ENCODE measurements at regions not wholly inside any gene's neighbourhood (a gene's known extent, or its start where the extent isn't known, plus 50 kb on each side); places are given as distances from the start of the nearest gene placed in this dataset.

- no peak for TF ChIP-seq RCOR1 (conservative IDR thresholded peaks at IDR 0.05; ENCODE audit: low read depth, low read length)
- TF ChIP-seq, protein P1, sequence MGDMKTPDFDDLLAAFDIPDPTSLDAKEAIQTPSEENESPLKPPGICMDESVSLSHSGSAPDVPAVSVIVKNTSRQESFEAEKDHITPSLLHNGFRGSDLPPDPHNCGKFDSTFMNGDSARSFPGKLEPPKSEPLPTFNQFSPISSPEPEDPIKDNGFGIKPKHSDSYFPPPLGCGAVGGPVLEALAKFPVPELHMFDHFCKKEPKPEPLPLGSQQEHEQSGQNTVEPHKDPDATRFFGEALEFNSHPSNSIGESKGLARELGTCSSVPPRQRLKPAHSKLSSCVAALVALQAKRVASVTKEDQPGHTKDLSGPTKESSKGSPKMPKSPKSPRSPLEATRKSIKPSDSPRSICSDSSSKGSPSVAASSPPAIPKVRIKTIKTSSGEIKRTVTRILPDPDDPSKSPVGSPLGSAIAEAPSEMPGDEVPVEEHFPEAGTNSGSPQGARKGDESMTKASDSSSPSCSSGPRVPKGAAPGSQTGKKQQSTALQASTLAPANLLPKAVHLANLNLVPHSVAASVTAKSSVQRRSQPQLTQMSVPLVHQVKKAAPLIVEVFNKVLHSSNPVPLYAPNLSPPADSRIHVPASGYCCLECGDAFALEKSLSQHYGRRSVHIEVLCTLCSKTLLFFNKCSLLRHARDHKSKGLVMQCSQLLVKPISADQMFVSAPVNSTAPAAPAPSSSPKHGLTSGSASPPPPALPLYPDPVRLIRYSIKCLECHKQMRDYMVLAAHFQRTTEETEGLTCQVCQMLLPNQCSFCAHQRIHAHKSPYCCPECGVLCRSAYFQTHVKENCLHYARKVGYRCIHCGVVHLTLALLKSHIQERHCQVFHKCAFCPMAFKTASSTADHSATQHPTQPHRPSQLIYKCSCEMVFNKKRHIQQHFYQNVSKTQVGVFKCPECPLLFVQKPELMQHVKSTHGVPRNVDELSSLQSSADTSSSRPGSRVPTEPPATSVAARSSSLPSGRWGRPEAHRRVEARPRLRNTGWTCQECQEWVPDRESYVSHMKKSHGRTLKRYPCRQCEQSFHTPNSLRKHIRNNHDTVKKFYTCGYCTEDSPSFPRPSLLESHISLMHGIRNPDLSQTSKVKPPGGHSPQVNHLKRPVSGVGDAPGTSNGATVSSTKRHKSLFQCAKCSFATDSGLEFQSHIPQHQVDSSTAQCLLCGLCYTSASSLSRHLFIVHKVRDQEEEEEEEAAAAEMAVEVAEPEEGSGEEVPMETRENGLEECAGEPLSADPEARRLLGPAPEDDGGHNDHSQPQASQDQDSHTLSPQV (IDR thresholded peaks at IDR 0.05), result no peak
- no peak for TF ChIP-seq SMC3 (IDR thresholded peaks at IDR 0.05; ENCODE audit: borderline replicate concordance, low read length)
These were observed 177.2 kb upstream of the DPP10 start for GRCh38 chr2:114265261-114265660.
